Skeletal muscle tissue (tissue), 3 donors: ENCODE measurements at regions not wholly inside any gene's neighbourhood (a gene's known extent, or its start where the extent isn't known, plus 50 kb on each side); places are given as distances from the start of the nearest gene placed in this dataset.

Experiments
- H3K27ac ChIP-seq: one replicate; pipeline ENCODE4 v1.7.0; 2013; ENCODE audit warnings: mild to moderate bottlenecking, low read depth, low read length, inconsistent platforms
- H3K27me3 ChIP-seq, 3 donors: one replicate each; pipeline ENCODE4 v1.7.0; 2013; ENCODE audit warnings: low read length in 3 of 3; ENCODE audit not compliant: control insufficient read depth in 3 of 3, insufficient read depth in 3 of 3
- H3K36me3 ChIP-seq, 3 donors: one replicate each; pipeline ENCODE4 v1.7.0; 2013; ENCODE audit warnings: low read length in 3 of 3; ENCODE audit not compliant: control insufficient read depth in 3 of 3, insufficient read depth in 3 of 3
- H3K4me1 ChIP-seq, 3 donors: one replicate each; pipeline ENCODE4 v1.7.0; 2013; ENCODE audit warnings: low read length in 3 of 3, mild to moderate bottlenecking in 3 of 3; ENCODE audit not compliant: control insufficient read depth in 3 of 3, insufficient read depth in 3 of 3
- H3K4me3 ChIP-seq, 3 donors: one replicate each; pipeline ENCODE4 v1.7.0; 2013; ENCODE audit warnings: low read length in 3 of 3
- H3K9ac ChIP-seq, 3 donors: one replicate each; pipeline ENCODE4 v1.7.0; 2013; ENCODE audit warnings: low read length in 3 of 3, mild to moderate bottlenecking in 3 of 3, moderate library complexity in 2 of 3, low read depth in 1 of 3
- H3K9me3 ChIP-seq, 3 donors: one replicate each; pipeline ENCODE4 v1.7.0; 2013; ENCODE audit warnings: low read length in 3 of 3; ENCODE audit not compliant: control insufficient read depth in 3 of 3
- donor health status: Osteomylitis.

DNA sequence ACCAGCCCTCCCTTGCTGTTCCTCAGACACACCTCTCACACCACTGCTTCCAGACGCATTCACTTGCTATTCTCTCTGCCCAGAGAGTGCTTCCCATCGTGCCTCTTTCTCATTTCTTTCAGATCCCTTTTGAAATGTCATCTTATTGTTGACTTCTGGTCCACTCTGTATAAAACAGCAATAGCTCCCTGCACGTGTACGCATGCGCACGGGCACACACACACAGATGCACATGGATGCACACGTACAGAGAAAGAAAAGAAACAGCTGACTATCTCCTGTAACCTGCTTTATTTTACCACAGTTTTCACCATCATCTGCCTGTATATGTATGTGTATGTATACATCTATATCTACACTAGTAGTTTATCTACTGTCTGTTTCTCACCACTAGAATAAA is 285.9 kb upstream of the NR5A2 start:
- Histone ChIP-seq H3K36me3 (no peaks in the 10 kb centered on the region), H3K27me3 (no peaks in the 10 kb centered on the region), H3K4me1 (no peaks in the 10 kb centered on the region), H3K9me3 (no peaks in the 10 kb centered on the region), H3K27ac (no peak overlapping the region), H3K9ac (no peak overlapping the region), H3K4me3 (no peak overlapping the region)

DNA sequence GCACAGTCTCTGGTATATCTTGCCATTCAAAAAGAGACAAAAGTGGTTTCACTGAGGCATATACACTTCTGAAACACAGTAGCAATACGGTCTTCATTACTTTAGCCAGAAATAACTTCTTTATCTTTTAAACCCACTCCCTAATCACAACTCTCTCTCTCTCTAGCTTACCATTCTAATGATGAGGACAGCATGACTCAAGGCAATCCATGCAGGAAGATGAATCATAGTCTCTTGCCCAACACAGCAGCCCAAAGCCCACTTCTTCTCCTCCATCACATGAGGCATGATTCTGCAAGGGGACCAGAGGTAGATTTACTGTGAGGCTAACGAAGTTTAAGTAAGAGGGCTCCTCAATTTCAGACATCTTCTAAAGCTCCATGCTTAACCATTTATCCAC is 285.0 kb upstream of the NR5A2 start:
- no peaks in the 10 kb centered on the region for H3K9me3 ChIP-seq
- no peak overlapping the region for H3K27ac ChIP-seq
- H3K9ac ChIP-seq, result no peak overlapping the region
- no peaks in the 10 kb centered on the region for H3K4me1 ChIP-seq
- no peaks in the 10 kb centered on the region for H3K36me3 ChIP-seq
- H3K4me3 ChIP-seq, result no peak overlapping the region
- no peaks in the 10 kb centered on the region for H3K27me3 ChIP-seq

DNA sequence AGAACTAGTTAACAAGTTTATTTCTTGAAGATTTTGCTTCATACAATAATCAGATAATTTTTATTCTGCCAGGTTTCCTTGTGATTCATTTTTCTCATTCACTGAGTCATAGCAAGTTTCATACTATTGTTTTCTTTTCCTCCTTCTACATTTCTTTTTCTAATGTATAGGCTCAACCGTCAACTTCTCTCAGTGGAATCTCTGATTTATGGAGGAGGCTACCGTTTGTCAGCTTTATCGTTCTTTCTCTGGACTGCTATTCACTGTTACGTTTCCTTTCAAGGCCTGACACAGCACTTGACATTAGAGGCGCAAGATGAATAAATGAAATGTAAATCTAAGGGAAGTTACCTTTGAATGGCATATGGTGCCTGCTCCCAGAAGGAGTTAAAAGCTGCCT is 284.3 kb upstream of the NR5A2 start:
- no peaks in the 10 kb centered on the region for H3K27me3 ChIP-seq
- peaks cover 0 to 2% (median 0%) of the 10 kb centered on the region in 3 donors for H3K4me1 ChIP-seq
- H3K9ac ChIP-seq, result no peak overlapping the region
- no peaks in the 10 kb centered on the region for H3K36me3 ChIP-seq
- no peaks in the 10 kb centered on the region for H3K9me3 ChIP-seq
- H3K4me3 ChIP-seq, result no peak overlapping the region
- H3K27ac ChIP-seq, result no peak overlapping the region

DNA sequence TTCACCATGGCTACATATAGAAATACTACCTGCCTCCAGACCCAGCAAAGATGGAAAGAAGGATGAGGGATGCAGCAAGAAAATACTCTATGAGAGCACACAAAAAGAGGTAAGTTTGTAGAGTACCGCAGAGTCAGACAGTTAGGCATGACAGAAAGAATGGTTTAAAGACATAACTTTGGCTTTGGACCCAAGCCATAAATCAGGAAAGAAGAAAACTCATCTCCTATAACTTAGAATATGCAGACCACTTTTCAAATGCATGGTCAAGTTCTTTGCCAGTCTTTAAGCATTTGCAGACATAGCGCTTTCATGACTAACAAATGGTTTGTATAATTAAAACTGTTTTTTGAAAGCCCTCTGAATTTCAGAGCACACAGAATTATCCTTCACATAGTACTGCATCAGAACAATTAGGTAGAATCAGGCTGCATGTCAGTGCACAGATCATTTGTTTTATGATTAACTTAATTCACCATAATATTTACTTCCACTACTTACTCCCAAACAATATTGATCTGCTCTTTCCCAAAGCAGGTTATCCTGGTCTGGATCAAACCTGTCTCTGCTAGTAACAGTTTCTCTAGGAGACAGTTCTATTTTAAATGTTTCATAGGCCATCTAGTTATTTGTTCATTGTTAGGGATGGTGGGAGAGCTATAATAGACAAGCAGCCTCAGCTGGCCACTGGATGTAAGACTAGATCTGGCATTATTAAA is 280.7 kb upstream of the NR5A2 start:
- Histone ChIP-seq H3K4me1 (peaks cover 0 to 3% (median 0%) of the 10 kb centered on the region in 3 donors), H3K9me3 (no peaks in the 10 kb centered on the region), H3K27ac (no peak overlapping the region), H3K36me3 (no peaks in the 10 kb centered on the region), H3K4me3 (no peak overlapping the region), H3K27me3 (no peaks in the 10 kb centered on the region), H3K9ac (no peak overlapping the region)

DNA sequence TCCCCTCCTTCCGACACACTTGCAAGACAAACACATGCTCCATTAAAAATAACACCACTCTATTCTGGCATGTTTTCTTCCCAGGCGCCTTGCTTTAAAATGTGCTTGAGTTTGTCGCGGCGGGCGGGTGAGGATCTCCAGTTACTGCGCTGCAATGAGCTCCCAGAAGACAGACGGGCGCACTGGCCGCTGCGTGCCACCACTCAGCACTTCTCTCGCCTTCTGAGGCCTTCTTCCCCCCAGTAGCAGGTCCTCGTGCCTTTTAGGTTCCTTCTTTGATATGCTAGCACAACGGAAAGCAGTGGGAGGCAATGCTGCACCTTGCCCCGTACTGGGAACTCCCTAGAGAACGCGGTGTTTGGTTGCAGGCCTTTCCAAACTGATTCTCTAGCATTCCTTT is 279.5 kb upstream of the NR5A2 start:
- Histone ChIP-seq H3K9me3 (no peaks in the 10 kb centered on the region), H3K4me1 (peaks cover 0 to 3% (median 0%) of the 10 kb centered on the region in 3 donors), H3K9ac (peak overlapping the region in 1 of 3 donors; percentile 3), H3K27ac (peak overlapping the region; percentile 8), H3K4me3 (peak overlapping the region in 2 of 3 donors; percentile 12 to 49), H3K36me3 (no peaks in the 10 kb centered on the region), H3K27me3 (no peaks in the 10 kb centered on the region)

DNA sequence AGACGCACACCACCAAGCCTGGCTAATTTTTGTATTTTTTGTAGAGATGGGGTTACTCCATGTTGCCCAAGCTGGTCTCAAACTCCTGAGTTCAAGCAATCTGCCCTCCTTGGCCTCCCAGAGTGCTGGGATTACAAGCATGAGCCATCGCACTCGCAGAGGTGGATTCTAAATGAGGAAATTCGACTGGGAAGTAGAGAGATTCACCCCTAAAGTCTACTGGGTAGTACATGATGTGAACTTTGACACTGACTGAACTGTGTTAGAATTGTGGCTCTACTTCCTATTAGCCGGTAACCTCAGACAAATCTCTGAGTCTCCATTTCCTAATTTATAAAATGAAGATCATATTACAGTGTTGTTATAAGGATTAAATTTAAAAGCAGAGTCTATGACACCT is 276.0 kb upstream of the NR5A2 start:
- Histone ChIP-seq H3K9ac (no peak overlapping the region), H3K27ac (no peak overlapping the region), H3K4me1 (peaks cover 0 to 3% (median 0%) of the 10 kb centered on the region in 3 donors), H3K27me3 (no peaks in the 10 kb centered on the region), H3K4me3 (no peak overlapping the region), H3K9me3 (peaks cover 0 to 3% (median 0%) of the 10 kb centered on the region in 3 donors), H3K36me3 (no peaks in the 10 kb centered on the region)

DNA sequence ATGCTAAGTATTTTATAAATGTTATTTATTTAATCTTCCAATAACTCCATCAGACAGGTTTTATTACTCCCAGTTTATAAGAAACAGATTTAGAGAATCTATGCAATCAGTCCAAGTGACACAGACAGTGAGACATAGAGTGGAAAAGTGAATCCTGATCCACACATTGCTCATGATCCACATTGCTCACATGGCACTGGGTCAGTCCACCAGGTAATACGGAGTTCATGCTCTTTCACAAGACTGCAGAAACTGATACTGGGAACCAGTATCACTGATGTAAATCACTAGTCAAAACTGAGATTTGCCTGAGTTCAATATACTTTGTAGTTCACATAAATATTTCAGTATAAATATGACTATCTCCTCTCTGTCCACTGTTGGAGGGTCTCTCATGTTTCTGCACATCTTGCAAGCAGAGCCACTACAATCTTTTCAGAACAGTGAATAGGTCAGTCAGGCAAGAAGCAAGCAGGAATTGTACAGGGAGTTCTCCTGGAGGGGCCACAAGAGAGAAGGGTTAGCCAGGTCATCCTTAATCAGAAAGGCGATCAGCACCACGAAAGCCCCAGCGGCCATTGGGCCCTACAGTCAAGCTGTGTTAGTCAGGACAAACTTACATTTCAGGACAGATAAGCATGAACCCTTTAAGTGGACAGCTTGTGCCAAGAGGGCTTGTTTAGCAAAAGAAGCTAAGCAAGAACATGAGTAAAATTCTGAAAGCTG is 275.4 kb upstream of the NR5A2 start:
- Histone ChIP-seq H3K36me3 (no peaks in the 10 kb centered on the region), H3K4me1 (peaks cover 0 to 3% (median 0%) of the 10 kb centered on the region in 3 donors), H3K9me3 (peaks cover 0 to 3% (median 0%) of the 10 kb centered on the region in 3 donors), H3K27me3 (no peaks in the 10 kb centered on the region), H3K4me3 (no peak overlapping the region), H3K27ac (no peak overlapping the region), H3K9ac (no peak overlapping the region)

DNA sequence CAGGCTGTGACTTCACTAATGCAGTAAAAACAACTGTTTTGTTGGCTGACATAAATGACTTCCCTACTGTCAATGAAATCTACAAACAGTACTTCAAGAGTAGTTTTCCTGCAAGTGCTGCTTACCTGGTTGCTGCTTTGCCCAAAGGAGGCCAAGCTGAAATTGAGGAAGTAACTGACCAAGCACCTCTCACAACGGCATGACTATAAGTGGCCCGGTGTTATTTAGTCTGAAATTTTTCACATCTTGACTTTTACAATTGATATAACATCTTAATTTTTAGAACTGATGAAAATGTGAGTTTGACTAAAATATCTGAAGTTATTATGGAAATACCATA is 274.9 kb upstream of the NR5A2 start:
- H3K36me3 ChIP-seq, result no peaks in the 10 kb centered on the region
- H3K27ac ChIP-seq, result no peak overlapping the region
- peaks cover 0 to 3% (median 0%) of the 10 kb centered on the region in 3 donors for H3K9me3 ChIP-seq
- no peak overlapping the region for H3K9ac ChIP-seq
- H3K4me1 ChIP-seq, result peaks cover 0 to 3% (median 0%) of the 10 kb centered on the region in 3 donors
- no peaks in the 10 kb centered on the region for H3K27me3 ChIP-seq
- no peak overlapping the region for H3K4me3 ChIP-seq

DNA sequence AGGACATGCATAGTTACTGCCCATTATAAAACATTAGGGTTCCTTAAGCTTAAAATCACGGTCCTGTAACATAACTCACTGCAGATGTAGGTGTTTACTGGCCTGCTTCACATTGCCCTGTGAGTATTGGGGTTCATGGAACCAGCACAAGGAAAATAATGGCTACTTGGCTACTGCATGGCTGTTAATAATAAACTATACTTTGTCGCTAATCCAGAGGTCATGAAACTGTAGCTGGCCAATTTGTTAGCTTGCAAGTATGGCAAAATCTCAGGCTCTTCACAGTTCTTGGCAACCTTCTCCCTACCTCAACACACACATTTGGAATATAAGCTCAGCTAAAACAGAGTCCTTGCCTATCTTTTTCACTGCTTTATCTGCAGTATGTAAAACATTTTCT is 274.0 kb upstream of the NR5A2 start:
- H3K4me3 ChIP-seq, result no peak overlapping the region
- H3K9me3 ChIP-seq, result peaks cover 0 to 3% (median 0%) of the 10 kb centered on the region in 3 donors
- H3K27ac ChIP-seq, result no peak overlapping the region
- H3K27me3 ChIP-seq, result no peaks in the 10 kb centered on the region
- H3K4me1 ChIP-seq, result no peaks in the 10 kb centered on the region
- H3K9ac ChIP-seq, result no peak overlapping the region
- H3K36me3 ChIP-seq, result no peaks in the 10 kb centered on the region

DNA sequence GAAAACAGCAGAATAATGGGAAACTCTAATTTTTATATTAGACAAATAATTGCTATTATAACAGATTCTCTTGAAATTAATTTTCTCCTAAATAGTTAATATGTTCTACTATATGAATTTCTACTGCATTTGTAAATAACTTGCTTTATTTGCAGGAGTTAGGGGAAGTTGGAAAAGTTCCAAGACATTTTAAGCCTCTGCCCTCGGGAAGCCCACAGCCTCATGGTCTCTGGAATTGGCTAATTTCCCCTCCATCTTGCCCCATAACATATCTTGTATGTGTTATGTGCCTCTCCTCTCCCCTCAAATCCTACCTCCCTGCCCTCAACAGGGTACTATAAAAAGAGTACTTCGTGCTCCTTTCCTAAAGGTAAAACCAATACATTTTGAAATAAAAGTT is 271.4 kb upstream of the NR5A2 start:
- H3K9ac ChIP-seq, result no peak overlapping the region
- no peaks in the 10 kb centered on the region for H3K27me3 ChIP-seq
- H3K27ac ChIP-seq, result no peak overlapping the region
- H3K36me3 ChIP-seq, result no peaks in the 10 kb centered on the region
- no peaks in the 10 kb centered on the region for H3K4me1 ChIP-seq
- H3K4me3 ChIP-seq, result no peak overlapping the region
- peaks cover 0 to 3% (median 0%) of the 10 kb centered on the region in 3 donors for H3K9me3 ChIP-seq
